PC-3 (cell line): ENCODE measurements at regions not wholly inside any gene's neighbourhood (a gene's known extent, or its start where the extent isn't known, plus 50 kb on each side); places are given as distances from the start of the nearest gene placed in this dataset.
"Not testable (repeated sequence)": the region's sequence is repeated elsewhere in the genome, so short reads cannot be mapped to it uniquely, and the experiment has no call there.

ENCODE experiments used
- ATAC-seq: fragments of 200-7000 bp; cut with Tn5 transposase; 2 replicates; pipeline ENCODE4 v1.9.1; 2020; ENCODE audit warnings: mild to moderate bottlenecking, moderate library complexity
- BruUV-seq: library from RNA; stranded (reverse); fragments of 400-500 nt; replicated peaks from 2 replicates; lab custom pipeline; 2021; lab: Mats Ljungman, UMichigan
- CTCF ChIA-PET: fragments of 300-600 bp; sonication (Branson Sonifier 250); formaldehyde crosslinking; loops from one replicate; lab custom pipeline; 2022; ENCODE audit warnings: antibody characterized with exemption; lab: Charles Lee
- POLR2A ChIA-PET: fragments of 300-600 bp; sonication (Branson Sonifier 250); formaldehyde crosslinking; loops from one replicate; lab custom pipeline; 2022; ENCODE audit warnings: antibody characterized with exemption; ENCODE audit not compliant: unreplicated experiment; lab: Charles Lee
- DNase-seq: peaks from one replicate; pipeline ENCODE4 v3.0.0-alpha.2; 2015
- H2AFZ ChIP-seq: fragments of 300-600 bp; sonication (generic); 2 replicates; pipeline ENCODE4 v1.6.0; 2016; ENCODE audit warnings: antibody characterized with exemption, low read length
- H3F3A ChIP-seq: fragments of 300-600 bp; sonication (generic); one replicate; pipeline ENCODE4 v1.6.0; 2017; ENCODE audit warnings: antibody characterized with exemption, low read length, control low read depth, mild to moderate bottlenecking; ENCODE audit not compliant: unreplicated experiment
- H3K27ac ChIP-seq: fragments of 300-600 bp; sonication (generic); 2 replicates; pipeline ENCODE4 v1.5.1; 2016; ENCODE audit warnings: mild to moderate bottlenecking, low read length
- H3K27me3 ChIP-seq: fragments of 300-600 bp; sonication (generic); 2 replicates; pipeline ENCODE4 v1.6.1; 2016; ENCODE audit warnings: low read length, mixed read lengths
- H3K36me3 ChIP-seq: fragments of 300-600 bp; sonication (generic); 2 replicates; pipeline ENCODE4 v1.6.1; 2016; ENCODE audit warnings: low read depth, mixed run types, low read length, mixed read lengths
- H3K4me1 ChIP-seq: fragments of 300-600 bp; sonication (generic); 2 replicates; pipeline ENCODE4 v1.5.1; 2016; ENCODE audit warnings: low read length; ENCODE audit not compliant: insufficient read depth
- H3K4me2 ChIP-seq: fragments of 300-600 bp; sonication (generic); 2 replicates; pipeline ENCODE4 v1.6.0; 2016; ENCODE audit warnings: low read length
- H3K4me3 ChIP-seq: fragments of 300-600 bp; sonication (generic); 2 replicates; pipeline ENCODE4 v1.5.1; 2016; ENCODE audit warnings: mild to moderate bottlenecking, low read length, mixed read lengths
- H3K79me2 ChIP-seq: fragments of 300-600 bp; sonication (generic); 2 replicates; pipeline ENCODE4 v1.6.1; 2017; ENCODE audit warnings: low read length, mixed read lengths
- H3K9ac ChIP-seq: fragments of 300-600 bp; sonication (generic); 2 replicates; pipeline ENCODE4 v1.6.0; 2016; ENCODE audit warnings: mild to moderate bottlenecking, low read length
- H3K9me2 ChIP-seq: fragments of 300-600 bp; sonication (generic); replicated peaks from 2 replicates; pipeline ENCODE4 v1.6.1; 2016; ENCODE audit warnings: mixed run types, low read length, mixed read lengths
- H3K9me3 ChIP-seq: fragments of 300-600 bp; sonication (generic); 2 replicates; pipeline ENCODE4 v1.6.1; 2016; ENCODE audit warnings: low read length, mixed read lengths
- H4K20me1 ChIP-seq: fragments of 300-600 bp; sonication (generic); 2 replicates; pipeline ENCODE4 v1.6.1; 2016; ENCODE audit warnings: low read length, mixed read lengths
- EZH2 ChIP-seq: fragments of 300-600 bp; sonication (generic); IDR thresholded peaks from one replicate; pipeline ENCODE4 v1.6.1; 2017; ENCODE audit warnings: antibody characterized with exemption, mild to moderate bottlenecking, low read length; ENCODE audit not compliant: unreplicated experiment
- EZH2phosphoT487 ChIP-seq: fragments of 300-600 bp; sonication (generic); IDR thresholded peaks from 2 replicates; pipeline ENCODE4 v1.6.1; 2018; ENCODE audit warnings: mild to moderate bottlenecking, antibody characterized with exemption, low read length, borderline replicate concordance
- intact Hi-C: fragments of 100-400 bp; cut with micrococcal nuclease; formaldehyde crosslinking; loops from 2 replicates; pipeline ENCODE4 v1.9.0; 2023
- TF ChIP-seq, protein P1 (sequence below): fragments of 300-600 bp; sonication (generic); conservative IDR thresholded peaks from 2 replicates; pipeline ENCODE4 v1.5.1; 2017; ENCODE audit warnings: antibody characterized with exemption, low read depth, mild to moderate bottlenecking, low read length

DNA sequence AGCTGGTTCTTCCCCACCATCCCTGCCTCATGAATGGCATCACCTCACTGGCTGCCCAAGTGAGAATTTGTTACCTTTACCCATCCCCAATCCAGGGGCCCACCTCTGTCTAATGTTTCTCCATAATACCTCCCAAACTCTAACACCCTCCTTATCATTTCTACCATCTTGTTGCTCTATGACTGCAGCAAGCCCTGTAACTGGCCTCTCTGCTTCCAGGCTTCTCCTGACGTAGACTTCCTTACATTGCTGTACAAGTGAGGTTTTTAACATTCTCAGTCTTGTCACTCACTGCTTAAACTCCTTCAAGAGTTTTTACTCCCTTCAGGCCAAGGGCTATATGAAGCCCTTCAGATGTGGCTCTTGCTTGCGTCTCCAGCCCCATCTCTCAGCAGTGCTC is 53.5 kb upstream of the KIF2A start:
- H3K4me1 ChIP-seq, H3K27ac ChIP-seq, H4K20me1 ChIP-seq, H3K4me3 ChIP-seq, H3K79me2 ChIP-seq, POLR2A ChIA-PET, ATAC-seq, DNase-seq, intact Hi-C loops, H3K27me3 ChIP-seq, BruUV-seq, H3K9me2 ChIP-seq, H3K4me2 ChIP-seq, H3F3A ChIP-seq, H2AFZ ChIP-seq, H3K9me3 ChIP-seq, H3K9ac ChIP-seq, H3K36me3 ChIP-seq, CTCF ChIA-PET: not testable (repeated sequence)

- H3K4me3 ChIP-seq, H4K20me1 ChIP-seq, H3K27ac ChIP-seq, H3K36me3 ChIP-seq, H3K27me3 ChIP-seq, H3K9me2 ChIP-seq, H3K9ac ChIP-seq, CTCF ChIA-PET, DNase-seq, ATAC-seq, BruUV-seq, H2AFZ ChIP-seq, intact Hi-C loops, H3F3A ChIP-seq, POLR2A ChIA-PET, H3K4me1 ChIP-seq, H3K4me2 ChIP-seq, H3K9me3 ChIP-seq, H3K79me2 ChIP-seq: not testable (repeated sequence)
These were observed 50.5 kb upstream of the KIF2A start for GRCh38 chr5:62255551-62255950.

DNA sequence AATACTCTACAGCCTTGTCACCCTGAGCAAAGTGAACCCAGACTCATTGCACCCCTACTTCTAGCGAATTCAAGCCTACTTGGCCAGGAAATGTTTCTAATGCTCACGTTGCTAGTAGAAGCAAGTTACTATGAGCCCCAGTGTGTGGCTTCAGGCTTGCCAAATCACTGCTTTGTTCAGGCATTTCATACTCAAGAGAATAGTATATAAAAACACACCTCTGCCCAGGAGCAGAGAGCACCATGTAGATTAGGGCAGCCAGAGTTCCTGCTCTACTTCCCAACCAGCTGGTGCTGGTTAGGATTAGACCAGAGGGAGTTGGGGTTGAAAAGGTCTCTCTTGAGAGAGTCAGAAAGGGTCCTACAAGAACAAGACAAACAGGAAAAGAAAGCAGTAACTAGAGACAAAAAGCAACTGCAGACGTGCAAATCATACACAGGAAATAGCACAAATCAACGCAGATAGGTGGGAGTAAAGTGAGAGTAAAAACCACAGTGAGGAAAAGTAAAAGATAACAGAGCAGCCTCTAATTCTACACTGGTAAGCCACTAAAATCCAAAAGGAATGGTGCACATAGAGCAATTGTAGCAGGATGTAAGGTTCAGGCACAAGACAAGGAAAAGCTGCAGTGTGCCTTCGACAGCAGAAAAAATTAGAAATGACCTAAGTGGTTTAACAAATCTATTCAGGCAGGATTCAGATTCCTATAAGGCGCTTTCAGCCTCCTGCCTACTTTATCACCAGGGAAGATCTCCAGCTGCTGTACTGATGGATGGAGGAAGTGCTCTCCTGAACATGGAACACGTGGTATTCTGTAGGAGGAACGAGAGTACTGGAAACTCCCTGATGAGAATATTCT is 49.6 kb upstream of the KIF2A start:
- ATAC-seq, result no peak
- CTCF ChIA-PET, result no interaction called here
- H3K9me2 ChIP-seq, result no peaks in the 10 kb centered on the region

More for the DNA sequence above, 49.6 kb upstream of the KIF2A start:
- Histone ChIP-seq H3K27ac (no peak overlapping the region), H3K4me1 (no peaks in the 10 kb centered on the region), H3K27me3 (no peaks in the 10 kb centered on the region), H3K79me2 (no peaks in the 10 kb centered on the region), H3F3A (no peaks in the 10 kb centered on the region), H2AFZ (no peak overlapping the region), H3K4me3 (no peak overlapping the region), H3K4me2 (no peak overlapping the region), H3K9me3 (no peaks in the 10 kb centered on the region), H3K36me3 (no peaks in the 10 kb centered on the region), H4K20me1 (no peaks in the 10 kb centered on the region), H3K9ac (no peak overlapping the region)
- POLR2A ChIA-PET, result no interaction called here
- no peak for DNase-seq
- BruUV-seq, result no TSS peak
- intact Hi-C loops, result no loop called here
- TF ChIP-seq, protein P1, sequence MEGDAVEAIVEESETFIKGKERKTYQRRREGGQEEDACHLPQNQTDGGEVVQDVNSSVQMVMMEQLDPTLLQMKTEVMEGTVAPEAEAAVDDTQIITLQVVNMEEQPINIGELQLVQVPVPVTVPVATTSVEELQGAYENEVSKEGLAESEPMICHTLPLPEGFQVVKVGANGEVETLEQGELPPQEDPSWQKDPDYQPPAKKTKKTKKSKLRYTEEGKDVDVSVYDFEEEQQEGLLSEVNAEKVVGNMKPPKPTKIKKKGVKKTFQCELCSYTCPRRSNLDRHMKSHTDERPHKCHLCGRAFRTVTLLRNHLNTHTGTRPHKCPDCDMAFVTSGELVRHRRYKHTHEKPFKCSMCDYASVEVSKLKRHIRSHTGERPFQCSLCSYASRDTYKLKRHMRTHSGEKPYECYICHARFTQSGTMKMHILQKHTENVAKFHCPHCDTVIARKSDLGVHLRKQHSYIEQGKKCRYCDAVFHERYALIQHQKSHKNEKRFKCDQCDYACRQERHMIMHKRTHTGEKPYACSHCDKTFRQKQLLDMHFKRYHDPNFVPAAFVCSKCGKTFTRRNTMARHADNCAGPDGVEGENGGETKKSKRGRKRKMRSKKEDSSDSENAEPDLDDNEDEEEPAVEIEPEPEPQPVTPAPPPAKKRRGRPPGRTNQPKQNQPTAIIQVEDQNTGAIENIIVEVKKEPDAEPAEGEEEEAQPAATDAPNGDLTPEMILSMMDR, result no peak
- no peak for TF ChIP-seq EZH2phosphoT487
- TF ChIP-seq EZH2, result no peak
